ENCODE measurements at regions not wholly inside any gene's neighbourhood (a gene's known extent, or its start where the extent isn't known, plus 50 kb on each side); places are given as distances from the start of the nearest gene placed in this dataset.
"Not testable (repeated sequence)": the region's sequence is repeated elsewhere in the genome, so short reads cannot be mapped to it uniquely, and the experiment has no call there.

DNA sequence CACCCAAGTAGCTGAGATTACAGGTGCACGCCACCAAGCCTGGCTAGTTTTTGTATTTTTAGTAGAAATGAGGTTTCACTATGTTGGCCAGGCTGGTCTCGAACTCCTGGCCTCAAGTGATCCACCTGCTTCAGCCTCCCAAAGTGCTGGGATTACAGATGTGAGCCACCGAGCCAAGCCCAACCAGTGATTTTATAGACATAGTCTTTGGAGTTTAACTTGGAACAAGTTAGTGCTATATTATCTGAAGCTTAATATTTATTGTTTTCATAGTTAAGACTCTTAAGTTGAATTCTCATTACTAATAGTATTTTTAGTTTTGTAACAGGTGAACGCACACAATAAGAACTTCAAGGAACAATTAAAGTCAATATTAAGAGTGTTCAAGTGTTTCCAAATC, 122.1 kb downstream of the SPAG6 start:
- H3K9me3 ChIP-seq (ENCODE audit: control insufficient read depth, low read length); H3K9ac ChIP-seq (ENCODE audit: low read length); H3K4me1 ChIP-seq (ENCODE audit: control insufficient read depth, insufficient read depth, low read length); H3K4me3 ChIP-seq (ENCODE audit: low read length); H3K36me3 ChIP-seq (ENCODE audit: control insufficient read depth, insufficient read depth, low read length); H3K27me3 ChIP-seq (ENCODE audit: control insufficient read depth, insufficient read depth, low read length): not testable (repeated sequence)

DNA sequence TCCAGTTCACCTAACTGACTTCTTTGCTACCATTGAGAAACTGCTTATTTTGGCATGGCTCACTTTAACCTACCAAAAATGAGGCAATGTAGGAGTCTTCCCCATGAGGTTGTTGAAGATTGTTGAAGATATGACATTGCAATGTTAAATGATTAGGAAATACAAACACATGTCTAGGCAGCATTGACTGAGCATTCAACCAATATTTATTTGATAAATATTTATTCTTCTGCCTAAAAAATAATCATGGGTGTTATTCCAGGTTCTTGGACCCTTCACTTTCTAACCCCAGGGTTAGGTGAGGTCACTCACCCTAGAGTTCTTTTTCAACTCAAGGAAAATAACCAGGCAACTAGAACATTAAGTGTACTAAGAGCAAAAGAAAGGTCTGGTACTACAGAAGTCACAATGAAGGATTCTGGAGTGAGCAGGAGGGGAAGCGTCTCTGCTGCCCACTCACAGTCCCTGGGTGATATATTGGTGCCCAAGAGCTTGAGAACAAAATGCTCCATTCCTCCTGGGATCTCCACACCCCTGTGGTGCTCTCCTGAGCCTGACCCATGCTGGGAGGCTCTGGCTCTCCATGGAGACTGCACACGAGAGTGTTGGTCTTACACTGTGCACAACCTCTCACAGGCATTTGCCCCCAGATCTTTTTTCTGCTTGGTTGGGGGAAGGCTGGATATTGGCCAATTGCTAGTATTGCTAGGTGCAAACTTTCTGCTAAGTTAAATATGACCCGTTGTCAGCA, 123.4 kb downstream of the SPAG6 start:
- Histone ChIP-seq H3K36me3 (ENCODE audit: control insufficient read depth, insufficient read depth, low read length) (no peaks in the 10 kb centered on the region), H3K4me3 (ENCODE audit: low read length) (no peak overlapping the region), H3K27me3 (ENCODE audit: control insufficient read depth, insufficient read depth, low read length) (peaks cover 10% of the 10 kb centered on the region), H3K9me3 (ENCODE audit: control insufficient read depth, low read length) (no peaks in the 10 kb centered on the region), H3K4me1 (ENCODE audit: control insufficient read depth, insufficient read depth, low read length) (no peaks in the 10 kb centered on the region), H3K9ac (ENCODE audit: low read length) (no peak overlapping the region)

- H3K27me3 ChIP-seq (ENCODE audit: control insufficient read depth, insufficient read depth, low read length): peaks cover 53% of the 10 kb centered on the region
- no peaks in the 10 kb centered on the region for H3K9me3 ChIP-seq (ENCODE audit: control insufficient read depth, low read length)
- no peak overlapping the region for H3K4me3 ChIP-seq (ENCODE audit: low read length)
Measured at GRCh38 chr10:22473044-22473443, 127.7 kb downstream of the SPAG6 start.

DNA sequence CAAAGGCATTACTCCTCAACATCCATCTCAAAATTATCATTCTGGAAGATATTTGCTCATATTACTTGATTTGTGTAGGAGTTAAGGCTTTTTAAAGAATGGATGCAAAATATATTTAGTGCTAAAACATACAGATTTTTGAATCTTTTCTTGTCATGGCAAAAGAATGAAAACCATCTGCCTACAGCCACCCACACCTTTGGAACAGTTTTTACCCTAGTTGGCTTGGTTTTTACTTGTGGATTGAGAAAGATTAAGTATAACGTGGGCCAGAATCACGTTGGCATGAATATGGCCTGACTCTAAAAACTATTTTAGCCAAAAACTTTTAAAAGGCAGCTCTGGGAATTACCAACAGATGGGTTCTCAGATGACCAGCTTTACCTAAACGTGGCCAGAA, 128.2 kb downstream of the SPAG6 start:
- H3K27me3 ChIP-seq (ENCODE audit: control insufficient read depth, insufficient read depth, low read length): peaks cover 57% of the 10 kb centered on the region
- H3K9me3 ChIP-seq (ENCODE audit: control insufficient read depth, low read length): no peaks in the 10 kb centered on the region
- no peaks in the 10 kb centered on the region for H3K36me3 ChIP-seq (ENCODE audit: control insufficient read depth, insufficient read depth, low read length)
- peaks cover 18% of the 10 kb centered on the region for H3K4me1 ChIP-seq (ENCODE audit: control insufficient read depth, insufficient read depth, low read length)
- no peak overlapping the region for H3K9ac ChIP-seq (ENCODE audit: low read length)
- H3K4me3 ChIP-seq (ENCODE audit: low read length): no peak overlapping the region

More at GRCh38 chr10:22473044-22473443, 127.7 kb downstream of the SPAG6 start:
- no peaks in the 10 kb centered on the region for H3K36me3 ChIP-seq (ENCODE audit: control insufficient read depth, insufficient read depth, low read length)
- H3K4me1 ChIP-seq (ENCODE audit: control insufficient read depth, insufficient read depth, low read length): peaks cover 18% of the 10 kb centered on the region
- no peak overlapping the region for H3K9ac ChIP-seq (ENCODE audit: low read length)

GRCh38 chr10:22475651-22476600, 130.6 kb downstream of the SPAG6 start:
- peaks cover 18% of the 10 kb centered on the region for H3K4me1 ChIP-seq (ENCODE audit: control insufficient read depth, insufficient read depth, low read length)
- peaks cover 58% of the 10 kb centered on the region for H3K27me3 ChIP-seq (ENCODE audit: control insufficient read depth, insufficient read depth, low read length)
- no peaks in the 10 kb centered on the region for H3K36me3 ChIP-seq (ENCODE audit: control insufficient read depth, insufficient read depth, low read length)
- H3K9me3 ChIP-seq (ENCODE audit: control insufficient read depth, low read length): no peaks in the 10 kb centered on the region
- H3K9ac ChIP-seq (ENCODE audit: low read length): peak overlapping the region; percentile 35
- H3K4me3 ChIP-seq (ENCODE audit: low read length): peak overlapping the region; percentile 28

DNA sequence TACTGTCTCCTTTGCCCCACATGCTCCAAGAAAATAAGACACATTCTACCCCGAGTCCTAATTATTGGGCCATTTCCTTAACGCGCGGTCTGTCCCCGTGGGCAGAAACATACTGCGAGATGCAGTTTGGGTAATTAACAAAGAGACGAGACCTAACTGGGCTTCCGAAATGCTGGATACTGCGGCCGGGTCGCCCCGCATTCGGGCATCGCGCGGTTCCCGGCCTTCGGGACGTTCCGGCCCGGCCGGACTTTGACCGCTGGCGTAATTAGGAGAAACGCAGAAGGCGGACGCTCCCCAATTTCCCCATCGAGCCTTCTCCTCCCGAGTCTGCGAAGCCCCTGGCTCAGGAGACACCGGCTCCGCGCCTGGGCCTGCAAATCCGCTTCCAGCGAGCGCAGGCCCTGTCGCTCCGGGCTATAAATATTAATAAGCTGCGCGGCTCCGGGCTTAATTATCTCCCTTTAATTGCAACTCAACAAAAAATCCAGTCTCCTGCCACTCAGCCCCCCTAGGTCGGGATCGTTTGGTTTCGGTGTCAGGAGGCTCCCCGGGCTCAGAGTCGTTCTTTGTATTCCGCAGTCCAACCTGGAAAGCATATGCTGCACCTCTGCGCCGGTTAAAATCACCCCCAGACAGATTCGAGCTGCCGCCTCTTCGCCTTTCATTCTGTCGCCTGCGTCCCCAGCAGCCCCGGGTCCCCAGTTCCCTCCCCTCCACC, 131.5 kb downstream of the SPAG6 start:
- Histone ChIP-seq H3K36me3 (ENCODE audit: control insufficient read depth, insufficient read depth, low read length) (no peaks in the 10 kb centered on the region), H3K9ac (ENCODE audit: low read length) (no peak overlapping the region), H3K9me3 (ENCODE audit: control insufficient read depth, low read length) (no peaks in the 10 kb centered on the region), H3K4me1 (ENCODE audit: control insufficient read depth, insufficient read depth, low read length) (peaks cover 18% of the 10 kb centered on the region), H3K27me3 (ENCODE audit: control insufficient read depth, insufficient read depth, low read length) (peaks cover 58% of the 10 kb centered on the region), H3K4me3 (ENCODE audit: low read length) (peak overlapping the region; percentile 28)

DNA sequence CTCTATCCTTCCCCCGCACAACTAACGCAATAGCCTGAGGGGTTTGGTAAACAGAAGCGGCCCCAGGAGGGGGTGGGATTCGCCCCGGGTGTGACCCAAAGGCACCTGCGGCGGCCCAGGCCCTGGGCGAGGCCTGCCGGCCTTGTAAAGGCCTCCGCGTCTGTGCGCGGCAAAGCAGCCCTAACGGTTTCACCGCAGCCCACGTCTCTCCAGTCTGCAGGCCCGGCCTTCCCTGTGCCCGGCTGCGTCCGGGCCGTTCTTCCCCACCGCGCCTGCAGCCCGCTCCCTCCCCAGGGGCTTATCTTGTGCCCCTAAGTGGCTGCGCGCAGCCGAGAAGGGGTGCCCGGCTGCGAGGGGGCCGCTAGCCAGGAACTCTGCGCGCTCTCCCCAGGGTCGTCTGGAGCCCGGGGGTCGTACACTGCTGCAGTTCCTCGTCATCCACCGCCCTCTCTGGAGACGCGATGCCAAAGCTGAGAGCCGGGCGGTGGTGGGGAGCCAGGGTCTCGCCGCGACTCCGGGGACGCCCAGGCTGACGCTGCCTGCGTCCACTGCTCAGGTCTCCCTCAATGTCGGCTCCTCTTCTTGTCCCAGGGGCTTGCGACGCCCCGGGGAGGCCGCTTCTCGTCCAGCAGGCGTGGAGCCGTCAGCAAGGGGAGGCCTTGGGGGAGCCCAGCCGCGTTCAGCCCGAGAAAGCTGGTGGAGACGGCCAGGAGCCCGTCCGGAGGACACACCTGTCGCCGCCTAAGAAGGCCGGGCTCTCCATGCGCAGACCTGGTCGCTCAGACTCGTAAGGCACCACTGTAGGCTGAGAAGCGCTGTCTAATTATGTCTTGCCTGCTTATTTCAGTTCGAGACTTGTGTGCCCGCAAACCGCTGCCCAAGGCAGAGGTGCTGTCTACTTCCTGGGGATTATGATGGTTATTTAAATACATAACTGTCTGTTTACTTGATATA, 132.3 kb downstream of the SPAG6 start:
- Histone ChIP-seq H3K36me3 (ENCODE audit: control insufficient read depth, insufficient read depth, low read length) (no peaks in the 10 kb centered on the region), H3K27me3 (ENCODE audit: control insufficient read depth, insufficient read depth, low read length) (peaks cover 58% of the 10 kb centered on the region), H3K4me1 (ENCODE audit: control insufficient read depth, insufficient read depth, low read length) (peaks cover 24% of the 10 kb centered on the region), H3K9ac (ENCODE audit: low read length) (no peak overlapping the region), H3K9me3 (ENCODE audit: control insufficient read depth, low read length) (no peaks in the 10 kb centered on the region), H3K4me3 (ENCODE audit: low read length) (no peak overlapping the region)

DNA sequence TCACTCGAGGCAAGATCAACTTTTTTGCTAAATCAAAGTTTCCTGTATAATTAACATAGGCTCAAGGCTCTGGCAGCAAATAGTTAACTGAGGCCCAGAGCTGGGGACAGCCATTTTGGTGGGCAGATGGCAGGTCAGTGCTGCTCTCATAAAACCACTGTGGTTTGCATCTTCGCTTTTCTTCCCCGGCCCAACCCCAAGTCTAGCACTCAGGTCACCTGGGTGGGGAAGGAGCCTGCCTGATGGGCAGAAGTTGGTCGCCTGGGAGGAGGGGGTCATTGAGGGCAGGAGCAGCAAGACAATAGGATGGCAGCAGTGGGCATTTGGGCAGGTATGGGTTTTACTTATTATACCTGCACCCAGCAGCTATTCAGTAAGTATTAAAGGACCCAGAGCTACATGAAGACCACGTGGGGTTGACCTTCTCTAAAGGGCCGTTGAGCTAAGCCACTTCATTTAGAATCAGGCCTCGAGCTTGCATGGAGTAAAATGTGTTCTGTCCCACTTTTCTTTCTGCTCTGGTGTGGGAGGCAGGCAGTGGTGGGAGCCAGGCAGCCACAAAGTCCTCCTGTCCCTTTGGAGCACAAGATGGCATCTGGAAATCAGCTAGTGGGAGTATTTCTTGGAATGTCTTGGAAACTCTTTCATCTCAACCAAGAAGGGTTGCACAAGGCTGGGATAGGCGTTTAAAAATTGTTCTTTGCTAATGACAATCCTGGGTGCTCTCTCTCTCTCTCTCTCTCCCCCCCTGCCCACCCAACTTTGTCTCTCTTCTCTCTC, 133.4 kb downstream of the SPAG6 start:
- no peaks in the 10 kb centered on the region for H3K36me3 ChIP-seq (ENCODE audit: control insufficient read depth, insufficient read depth, low read length)
- H3K27me3 ChIP-seq (ENCODE audit: control insufficient read depth, insufficient read depth, low read length): peaks cover 48% of the 10 kb centered on the region
- H3K4me3 ChIP-seq (ENCODE audit: low read length): no peak overlapping the region
- no peak overlapping the region for H3K9ac ChIP-seq (ENCODE audit: low read length)
- no peaks in the 10 kb centered on the region for H3K9me3 ChIP-seq (ENCODE audit: control insufficient read depth, low read length)
- peaks cover 24% of the 10 kb centered on the region for H3K4me1 ChIP-seq (ENCODE audit: control insufficient read depth, insufficient read depth, low read length)

- Histone ChIP-seq H3K4me3 (ENCODE audit: low read length) (no peak overlapping the region), H3K36me3 (ENCODE audit: control insufficient read depth, insufficient read depth, low read length) (no peaks in the 10 kb centered on the region), H3K27me3 (ENCODE audit: control insufficient read depth, insufficient read depth, low read length) (peaks cover 41% of the 10 kb centered on the region), H3K9me3 (ENCODE audit: control insufficient read depth, low read length) (no peaks in the 10 kb centered on the region), H3K4me1 (ENCODE audit: control insufficient read depth, insufficient read depth, low read length) (peaks cover 24% of the 10 kb centered on the region), H3K9ac (ENCODE audit: low read length) (no peak overlapping the region)
Measured at GRCh38 chr10:22479419-22479818, 134.1 kb downstream of the SPAG6 start.

DNA sequence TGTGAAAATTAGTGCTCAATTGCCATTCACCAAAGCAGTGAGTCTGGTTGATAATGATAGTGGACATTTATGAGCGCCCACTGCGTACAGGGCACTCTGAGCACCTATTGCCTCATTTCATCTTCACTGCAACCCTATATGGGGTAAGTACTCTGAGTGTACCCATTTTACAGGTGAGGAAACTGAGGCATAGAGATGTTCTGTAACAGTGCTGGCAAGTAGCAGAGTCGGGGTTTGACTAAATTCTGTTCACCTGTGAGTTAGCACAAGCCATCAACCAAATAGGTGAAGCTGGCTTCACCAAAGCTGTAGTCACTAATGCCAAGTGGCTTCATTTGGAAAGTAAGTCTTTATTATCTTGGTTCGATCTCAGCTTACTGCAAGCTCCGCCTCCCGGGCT, 135.8 kb downstream of the SPAG6 start:
- H3K4me3 ChIP-seq (ENCODE audit: low read length): no peak overlapping the region
- peaks cover 19% of the 10 kb centered on the region for H3K4me1 ChIP-seq (ENCODE audit: control insufficient read depth, insufficient read depth, low read length)
- no peak overlapping the region for H3K9ac ChIP-seq (ENCODE audit: low read length)
- H3K27me3 ChIP-seq (ENCODE audit: control insufficient read depth, insufficient read depth, low read length): peaks cover 25% of the 10 kb centered on the region
- H3K36me3 ChIP-seq (ENCODE audit: control insufficient read depth, insufficient read depth, low read length): no peaks in the 10 kb centered on the region
- no peaks in the 10 kb centered on the region for H3K9me3 ChIP-seq (ENCODE audit: control insufficient read depth, low read length)
